ENCODE measurements at regions not wholly inside any gene's neighbourhood (a gene's known extent, or its start where the extent isn't known, plus 50 kb on each side); places are given as distances from the start of the nearest gene placed in this dataset.

- CTCF ChIA-PET (ENCODE audit: low intra/inter-chr PET ratio) = no interaction called here
- no peak overlapping the region for H2AFZ ChIP-seq (ENCODE audit: low read depth, low read length)
- TF ChIP-seq EWSR1 (IDR thresholded peaks at IDR 0.05; ENCODE audit: borderline replicate concordance, low read depth, partially characterized antibody) (no peak), ARNT (IDR thresholded peaks at IDR 0.05) (no peak), SIRT6 (IDR thresholded peaks at IDR 0.05; ENCODE audit: low read depth, low read length) (no peak), KDM2B (CRISPR knock-in tag; IDR thresholded peaks at IDR 0.05) (no peak), ATF6 (CRISPR knock-in tag; IDR thresholded peaks at IDR 0.05) (no peak)
- no peaks in the 10 kb centered on the region for H3K4me1 ChIP-seq (replicated peaks in 1 of 2; ENCODE audit: control insufficient read depth in 2 of 2, insufficient read depth in 2 of 2, low read length in 2 of 2)
- no peaks in the 10 kb centered on the region for H3K9me3 ChIP-seq (replicated peaks; ENCODE audit: control insufficient read depth, insufficient read depth, low read depth, low read length)
- DNase-seq (ENCODE audit: extremely low read depth in 1 of 4, low spot score in 3 of 4) (no peak), FAIRE-seq (no peak), ATAC-seq (no peak)
- 0% methylated on average over 2 of the region's 2 CpGs for WGBS (ENCODE audit: insufficient coverage, low coverage, missing lambda C conversion rate)
- no peak overlapping the region for H3K4me2 ChIP-seq (ENCODE audit: insufficient read depth, low read length)
- H3K79me2 ChIP-seq (ENCODE audit: control insufficient read depth, insufficient read depth, low read length) = no peaks in the 10 kb centered on the region
- intact Hi-C loops (cut with micrococcal nuclease) (no loop called here), in situ Hi-C loops (cut with MboI) (no loop called here)
- no peaks in the 10 kb centered on the region for H3K9me1 ChIP-seq (ENCODE audit: control insufficient read depth, insufficient read depth, low read length)
- no peaks in the 10 kb centered on the region for H3K36me3 ChIP-seq (ENCODE audit: control insufficient read depth, insufficient read depth, low read length)
- H3K27me3 ChIP-seq (ENCODE audit: control insufficient read depth in 2 of 2, insufficient read depth in 2 of 2, low read length in 2 of 2) = no peaks in the 10 kb centered on the region
- no TSS peak for BruUV-seq (replicated peaks)
- H4K20me1 ChIP-seq (replicated peaks; ENCODE audit: control insufficient read depth, insufficient read depth, low read length) = no peaks in the 10 kb centered on the region
- H3K9ac ChIP-seq (ENCODE audit: insufficient read depth in 1 of 2, low read depth in 2 of 2, low read length in 2 of 2) = no peak overlapping the region
- no peak overlapping the region for H3K4me3 ChIP-seq
- H3K27ac ChIP-seq (ENCODE audit: extremely low read depth, low read depth, low read length) = no peak overlapping the region
- POLR2A ChIA-PET = no interaction called here
These were observed 232.0 kb downstream of the CXXC4 start for GRCh38 chr4:104262678-104263077.

- H3K27me3 ChIP-seq (ENCODE audit: control insufficient read depth in 2 of 2, insufficient read depth in 2 of 2, low read length in 2 of 2) = no peaks in the 10 kb centered on the region
- no peak for DNase-seq (ENCODE audit: extremely low read depth in 1 of 4, low spot score in 3 of 4)
- H2AFZ ChIP-seq (ENCODE audit: low read depth, low read length) = no peak overlapping the region
- no peaks in the 10 kb centered on the region for H4K20me1 ChIP-seq (replicated peaks; ENCODE audit: control insufficient read depth, insufficient read depth, low read length)
- H3K9me1 ChIP-seq (ENCODE audit: control insufficient read depth, insufficient read depth, low read length) = no peaks in the 10 kb centered on the region
- H3K36me3 ChIP-seq (ENCODE audit: control insufficient read depth, insufficient read depth, low read length) = no peaks in the 10 kb centered on the region
- no peak for TF ChIP-seq ARNT (IDR thresholded peaks at IDR 0.05)
- TF ChIP-seq ZNF584 (CRISPR knock-in tag; IDR thresholded peaks at IDR 0.05; ENCODE audit: low read depth) = no peak
- TF ChIP-seq ZNF644 (tag; IDR thresholded peaks at IDR 0.05; ENCODE audit: low read depth) = no peak
- TF ChIP-seq, protein P1, sequence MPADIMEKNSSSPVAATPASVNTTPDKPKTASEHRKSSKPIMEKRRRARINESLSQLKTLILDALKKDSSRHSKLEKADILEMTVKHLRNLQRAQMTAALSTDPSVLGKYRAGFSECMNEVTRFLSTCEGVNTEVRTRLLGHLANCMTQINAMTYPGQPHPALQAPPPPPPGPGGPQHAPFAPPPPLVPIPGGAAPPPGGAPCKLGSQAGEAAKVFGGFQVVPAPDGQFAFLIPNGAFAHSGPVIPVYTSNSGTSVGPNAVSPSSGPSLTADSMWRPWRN (IDR thresholded peaks at IDR 0.05; ENCODE audit: low read depth) = no peak
- no peak for TF ChIP-seq VEZF1 (CRISPR knock-in tag; IDR thresholded peaks at IDR 0.05)
- TF ChIP-seq FOXM1 (IDR thresholded peaks at IDR 0.05; ENCODE audit: low read depth) = no peak
- no peak for TF ChIP-seq FOXM1 (CRISPR knock-in tag; IDR thresholded peaks at IDR 0.05; ENCODE audit: low read depth)
- TF ChIP-seq ZNF717 (CRISPR knock-in tag; IDR thresholded peaks at IDR 0.05) = no peak
- no peak overlapping the region for H3K4me3 ChIP-seq
- H3K4me2 ChIP-seq (ENCODE audit: insufficient read depth, low read length) = no peak overlapping the region
- no peaks in the 10 kb centered on the region for H3K4me1 ChIP-seq (replicated peaks in 1 of 2; ENCODE audit: control insufficient read depth in 2 of 2, insufficient read depth in 2 of 2, low read length in 2 of 2)
- ATAC-seq = no peak
- H3K9me3 ChIP-seq (replicated peaks; ENCODE audit: control insufficient read depth, insufficient read depth, low read depth, low read length) = no peaks in the 10 kb centered on the region
- no peak overlapping the region for H3K9ac ChIP-seq (ENCODE audit: insufficient read depth in 1 of 2, low read depth in 2 of 2, low read length in 2 of 2)
- no peak overlapping the region for H3K27ac ChIP-seq (ENCODE audit: extremely low read depth, low read depth, low read length)
- CTCF ChIA-PET (ENCODE audit: low intra/inter-chr PET ratio) = no interaction called here
- FAIRE-seq = no peak
- H3K79me2 ChIP-seq (ENCODE audit: control insufficient read depth, insufficient read depth, low read length) = no peaks in the 10 kb centered on the region
- POLR2A ChIA-PET = no interaction called here
- in situ Hi-C loops (cut with MboI) (no loop called here), intact Hi-C loops (cut with micrococcal nuclease) (no loop called here)
- 0% methylated on average over 1 of the region's 1 CpG for WGBS (ENCODE audit: insufficient coverage, low coverage, missing lambda C conversion rate)
- BruUV-seq (replicated peaks) = no TSS peak
These were observed 246.0 kb downstream of the CXXC4 start for GRCh38 chr4:104248726-104249125.
